ENCODE measurements at regions not wholly inside any gene's neighbourhood (a gene's known extent, or its start where the extent isn't known, plus 50 kb on each side); places are given as distances from the start of the nearest gene placed in this dataset.

DNA sequence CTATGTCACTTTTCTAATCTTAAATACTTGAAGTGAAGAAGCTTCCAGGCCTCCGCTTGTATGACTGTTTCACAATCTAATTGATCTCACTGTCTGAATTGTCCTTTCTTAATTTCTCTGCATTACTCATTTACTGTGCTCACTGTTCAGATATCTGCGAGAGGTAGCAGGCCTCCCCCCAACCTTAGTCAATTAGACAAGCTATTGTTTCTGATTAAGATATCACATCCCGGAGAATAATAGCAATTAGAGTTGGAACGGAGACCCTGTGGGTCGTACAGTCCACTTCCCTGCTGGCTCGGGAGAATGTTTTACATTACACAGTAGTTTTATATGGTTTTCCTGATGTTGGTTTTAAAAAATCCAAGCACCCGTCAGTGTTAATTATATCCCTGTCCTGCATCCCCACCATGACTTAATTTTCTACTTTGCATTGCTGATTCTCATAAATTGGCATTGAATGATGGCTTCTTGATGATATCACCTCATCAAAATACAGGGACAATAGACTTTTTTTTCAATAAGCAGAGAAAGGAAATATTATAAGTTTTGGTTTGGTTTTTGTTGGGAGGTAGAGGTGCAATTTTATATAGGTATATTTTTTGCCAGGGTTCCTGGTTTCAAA is 178.7 kb upstream of the TSHZ2 start:
- TF ChIP-seq EZH2 (IDR thresholded peaks at IDR 0.05; ENCODE audit: insufficient read depth, poor library complexity, severe bottlenecking): no peak
- TF ChIP-seq EZH2phosphoT487 (IDR thresholded peaks at IDR 0.05; ENCODE audit: insufficient read depth, low read depth): no peak
